Ovary (tissue), 3 donors: ENCODE measurements at regions not wholly inside any gene's neighbourhood (a gene's known extent, or its start where the extent isn't known, plus 50 kb on each side); places are given as distances from the start of the nearest gene placed in this dataset.

Experiments used
- POLR2A ChIP-seq: fragments of 450-650 bp; IDR thresholded peaks from one replicate; pipeline ENCODE4 v1.6.1; 2017; ENCODE audit warnings: antibody characterized with exemption, mild to moderate bottlenecking, moderate library complexity
- TF ChIP-seq, protein P1 (sequence below), 3 donors: fragments of 450-650 bp in 2 of 3; fragments of 200-600 bp in 1 of 3; IDR thresholded peaks; one replicate each; pipeline versions ENCODE4 v1.5.1 to v1.8.0; 2016 to 2022; ENCODE audit warnings: antibody characterized with exemption in 3 of 3, mild to moderate bottlenecking in 1 of 3
- donor health status: DM: no; HTN: no; CAD: no.

- TF ChIP-seq, protein P1, sequence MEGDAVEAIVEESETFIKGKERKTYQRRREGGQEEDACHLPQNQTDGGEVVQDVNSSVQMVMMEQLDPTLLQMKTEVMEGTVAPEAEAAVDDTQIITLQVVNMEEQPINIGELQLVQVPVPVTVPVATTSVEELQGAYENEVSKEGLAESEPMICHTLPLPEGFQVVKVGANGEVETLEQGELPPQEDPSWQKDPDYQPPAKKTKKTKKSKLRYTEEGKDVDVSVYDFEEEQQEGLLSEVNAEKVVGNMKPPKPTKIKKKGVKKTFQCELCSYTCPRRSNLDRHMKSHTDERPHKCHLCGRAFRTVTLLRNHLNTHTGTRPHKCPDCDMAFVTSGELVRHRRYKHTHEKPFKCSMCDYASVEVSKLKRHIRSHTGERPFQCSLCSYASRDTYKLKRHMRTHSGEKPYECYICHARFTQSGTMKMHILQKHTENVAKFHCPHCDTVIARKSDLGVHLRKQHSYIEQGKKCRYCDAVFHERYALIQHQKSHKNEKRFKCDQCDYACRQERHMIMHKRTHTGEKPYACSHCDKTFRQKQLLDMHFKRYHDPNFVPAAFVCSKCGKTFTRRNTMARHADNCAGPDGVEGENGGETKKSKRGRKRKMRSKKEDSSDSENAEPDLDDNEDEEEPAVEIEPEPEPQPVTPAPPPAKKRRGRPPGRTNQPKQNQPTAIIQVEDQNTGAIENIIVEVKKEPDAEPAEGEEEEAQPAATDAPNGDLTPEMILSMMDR (IDR thresholded peaks at IDR 0.05) = no peak
- TF ChIP-seq POLR2A = no peak
Measured at GRCh38 chrX:150088766-150089518, 150.7 kb upstream of the EOLA2 start.
